HepG2 (cell line): ENCODE measurements at regions not wholly inside any gene's neighbourhood (a gene's known extent, or its start where the extent isn't known, plus 50 kb on each side); places are given as distances from the start of the nearest gene placed in this dataset.

Experiments used
- ATAC-seq: fragments of 200-7000 bp; cut with Tn5 transposase; 3 replicates; pipeline ENCODE4 v1.9.1; 2020; ENCODE audit warnings: mild to moderate bottlenecking, moderate library complexity
- BruUV-seq: library from RNA; stranded (reverse); fragments of 400-500 nt; replicated peaks from 2 replicates; lab custom pipeline; 2021; lab: Mats Ljungman, UMichigan
- CTCF ChIA-PET: fragments of 300-600 bp; formaldehyde crosslinking; extraction: SDS; loops from one replicate; lab custom pipeline; 2021; ENCODE audit warnings: low total read pairs, inconsistent platforms, low intra/inter-chr PET ratio; lab: Yijun Ruan, JAX
- POLR2A ChIA-PET: fragments of 350-600 bp; sonication (Branson Sonifier 250); formaldehyde crosslinking; loops from one replicate; lab custom pipeline; 2020; ENCODE audit warnings: antibody characterized with exemption, inconsistent platforms; lab: Yijun Ruan, JAX
- DNase-seq: peaks from one replicate; pipeline ENCODE4 v3.0.0-alpha.2; 2015; ENCODE audit warnings: low spot score
- FAIRE-seq: peaks from 3 replicates; lab custom pipeline; 2011; peaks lifted over from hg19 to GRCh38; lab: Jason Lieb, UNC
- H2AFZ ChIP-seq: one replicate; pipeline ENCODE4 v1.6.1; 2011; ENCODE audit warnings: low read length, inconsistent platforms
- H3K27ac ChIP-seq: fragments of 300-600 bp; 3 replicates; pipeline ENCODE4 v1.8.0; 2011; ENCODE audit warnings: mixed run types, mild to moderate bottlenecking, mixed read lengths, low read length, inconsistent platforms; ENCODE audit not compliant: insufficient read depth; ENCODE audit errors: extremely low read length
- H3K27me3 ChIP-seq, 2 experiments: fragments of 200-600 bp in 1 of 2; 2 replicates in 1 of 2; 3 replicates in 1 of 2; pipeline versions ENCODE4 v1.6.0 to v1.8.0; 2011; ENCODE audit warnings: low read length in 2 of 2, mild to moderate bottlenecking in 2 of 2, moderate library complexity in 2 of 2, inconsistent platforms in 1 of 2; ENCODE audit not compliant: insufficient read depth in 2 of 2, control insufficient read depth in 1 of 2
- H3K36me3 ChIP-seq, 2 experiments: fragments of 200-600 bp in 1 of 2; replicated peaks in 1 of 2; 2 replicates in 1 of 2; 3 replicates in 1 of 2; pipeline versions ENCODE4 v1.5.1 to v1.8.0; 2011; ENCODE audit warnings: low read length in 2 of 2, inconsistent platforms in 1 of 2; ENCODE audit not compliant: insufficient read depth in 2 of 2, control insufficient read depth in 1 of 2
- H3K4me1 ChIP-seq: 2 replicates; pipeline ENCODE4 v1.5.1; 2012; ENCODE audit warnings: low read length, inconsistent platforms; ENCODE audit not compliant: insufficient read depth
- H3K4me2 ChIP-seq: 2 replicates; pipeline ENCODE4 v1.6.0; 2011; ENCODE audit warnings: low read depth, low read length, inconsistent platforms
- H3K4me3 ChIP-seq, 3 experiments: fragments of 200-600 bp in 1 of 3; sonication (generic), shearing (Covaris generic) in 1 of 3; replicated peaks in 1 of 3; 2 replicates each; pipeline ENCODE4 v1.5.1; 2011 to 2016; ENCODE audit warnings: low read length in 3 of 3, inconsistent platforms in 2 of 3, low read depth in 2 of 3, mild to moderate bottlenecking in 2 of 3, control low read depth in 1 of 3, mixed read lengths in 1 of 3; ENCODE audit not compliant: insufficient read depth in 1 of 3
- H3K79me2 ChIP-seq: one replicate; pipeline ENCODE4 v1.6.1; 2011; ENCODE audit warnings: low read length, inconsistent platforms; ENCODE audit not compliant: insufficient read depth
- H3K9ac ChIP-seq: 2 replicates; pipeline ENCODE4 v1.6.0; 2011; ENCODE audit warnings: mild to moderate bottlenecking, low read depth, low read length, inconsistent platforms; ENCODE audit not compliant: insufficient read depth
- H3K9me3 ChIP-seq: 2 replicates; pipeline ENCODE4 v1.5.1; 2012; ENCODE audit warnings: mild to moderate bottlenecking, low read length
- H4K20me1 ChIP-seq: 2 replicates; pipeline ENCODE4 v1.6.0; 2011; ENCODE audit warnings: inconsistent platforms, mild to moderate bottlenecking, low read length, moderate library complexity; ENCODE audit not compliant: insufficient read depth
- CREB1 ChIP-seq, 2 experiments: fragments of 450-650 bp in 1 of 2; IDR thresholded peaks; 2 replicates each; pipeline ENCODE4 v1.6.1; 2016 to 2017; ENCODE audit warnings: control low read depth in 1 of 2, mild to moderate bottlenecking in 1 of 2, missing compliant biosample characterization in 1 of 2, missing genetic modification characterization in 1 of 2
- FOXO1 ChIP-seq: sonication (generic); formaldehyde crosslinking; IDR thresholded peaks from 2 replicates; pipeline ENCODE4 v1.4.0; 2020; ENCODE audit warnings: missing genetic modification reagents
- KDM6A ChIP-seq: IDR thresholded peaks from 2 replicates; pipeline ENCODE4 v1.6.1; 2016; ENCODE audit warnings: low read depth
- REXO4 ChIP-seq: sonication (generic); formaldehyde crosslinking; IDR thresholded peaks from 2 replicates; pipeline ENCODE4 v1.8.0; 2022; ENCODE audit warnings: missing genetic modification reagents, mild to moderate bottlenecking, borderline replicate concordance
- ZNF672 ChIP-seq: sonication (generic); formaldehyde crosslinking; IDR thresholded peaks from 2 replicates; pipeline ENCODE4 v1.8.1; 2022; ENCODE audit warnings: missing genetic modification reagents
- WGBS: methylation state at CpG from one replicate; pipeline ENCODE4 v1.1.6; 2017; ENCODE audit warnings: low lambda C conversion rate; 5-methylcytosine and 5-hydroxymethylcytosine counted together
- in situ Hi-C: cut with HindIII; loops from 2 replicates; pipeline ENCODE4 v1.10.0; 2017; ENCODE audit warnings: low pct_unique_long_range_greater_than_20kb; ENCODE audit not compliant: extremely low pct_ligation_motif_present
- intact Hi-C: fragments of 100-400 bp; cut with micrococcal nuclease; formaldehyde crosslinking; loops from one replicate; pipeline ENCODE4 v1.10.0; 2022; ENCODE audit not compliant: unreplicated experiment
- TF ChIP-seq, protein P1 (sequence below): sonication (generic); formaldehyde crosslinking; IDR thresholded peaks from 2 replicates; pipeline ENCODE4 v1.8.0; 2022; ENCODE audit warnings: missing genetic modification reagents, mild to moderate bottlenecking, inconsistent platforms, borderline replicate concordance

DNA sequence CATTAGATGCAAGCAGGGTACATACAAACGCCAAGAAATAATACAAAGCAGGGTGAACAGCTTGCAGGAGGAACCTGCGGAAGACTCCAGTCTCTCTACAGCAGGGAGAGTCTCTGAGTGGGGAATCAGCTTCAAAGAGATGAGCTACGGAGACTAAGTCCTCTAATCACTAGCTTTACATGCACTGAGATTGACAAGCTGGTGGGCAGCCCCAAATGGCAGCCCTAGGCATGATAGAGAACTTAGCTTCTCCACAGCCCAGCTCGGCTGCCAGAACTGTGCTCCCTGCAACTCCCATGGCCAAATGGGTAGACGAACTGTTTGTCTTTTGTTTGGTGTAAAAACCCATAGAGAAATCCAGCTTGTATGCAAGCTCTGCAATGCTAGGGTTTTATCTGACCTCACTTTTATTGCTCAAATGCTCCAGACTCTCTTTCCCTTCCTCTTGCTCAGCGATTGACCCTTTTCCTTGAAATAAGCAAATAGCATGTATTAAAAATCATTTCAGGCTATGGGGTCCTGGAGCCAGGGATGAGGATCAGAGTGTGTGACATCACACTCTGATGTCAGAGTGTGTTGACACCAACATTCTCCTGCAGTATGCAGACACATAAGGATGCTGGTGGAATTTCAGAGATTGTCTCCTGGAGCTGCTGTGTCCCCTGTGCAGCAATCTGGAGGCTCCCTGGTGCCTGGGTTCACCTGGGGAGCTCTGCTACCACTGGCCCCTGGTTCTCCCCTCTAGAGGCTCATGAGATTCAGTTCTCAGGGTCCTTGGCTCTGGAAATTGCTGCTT lies 238.5 kb downstream of the TTLL7 start:
- in situ Hi-C loops (no loop called here), intact Hi-C loops (no loop called here)
- H3K79me2 ChIP-seq, result no peaks in the 10 kb centered on the region
- H3K4me2 ChIP-seq, result no peak overlapping the region
- H3K9me3 ChIP-seq, result 0 out of 2 replicates have a peak, but pooled peaks cover 13% of the 10 kb centered on the region
- DNase-seq (no peak), FAIRE-seq (no peak), ATAC-seq (no peak)
- no peak overlapping the region for H3K27ac ChIP-seq
- no peak overlapping the region for H3K9ac ChIP-seq
- no peaks in the 10 kb centered on the region for H3K36me3 ChIP-seq
- POLR2A ChIA-PET, result no interaction called here
- 33% methylated on average over 6 of the region's 6 CpGs for WGBS
- TF ChIP-seq KDM6A (CRISPR knock-in tag) (no peak), CREB1 (IDR thresholded peaks at IDR 0.05) (0 out of 2 replicates have a peak, but pooled peaks have one; percentile 41), CREB1 (CRISPR knock-in tag; IDR thresholded peaks at IDR 0.05) (no peak)
- TF ChIP-seq, protein P1, sequence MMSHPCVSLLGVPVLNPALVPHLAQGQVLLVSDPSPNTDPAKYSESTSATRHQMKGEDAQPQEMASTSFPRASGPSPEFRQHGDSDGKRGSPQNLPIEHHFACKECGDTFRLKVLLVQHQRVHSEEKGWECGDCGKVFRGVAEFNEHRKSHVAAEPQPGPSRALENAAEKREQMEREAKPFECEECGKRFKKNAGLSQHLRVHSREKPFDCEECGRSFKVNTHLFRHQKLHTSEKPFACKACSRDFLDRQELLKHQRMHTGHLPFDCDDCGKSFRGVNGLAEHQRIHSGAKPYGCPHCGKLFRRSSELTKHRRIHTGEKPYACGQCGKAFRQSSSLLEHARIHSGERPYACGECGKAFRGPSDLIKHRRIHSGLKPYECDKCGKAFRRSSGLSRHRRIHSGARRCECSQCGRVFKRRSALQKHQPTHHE, result no peak
- no peaks in the 10 kb centered on the region for H4K20me1 ChIP-seq
- CTCF ChIA-PET, result no interaction called here
- H3K27me3 ChIP-seq, result no peaks in the 10 kb centered on the region
- no TSS peak for BruUV-seq
- peaks cover 21% of the 10 kb centered on the region for H3K4me1 ChIP-seq
- no peak overlapping the region for H2AFZ ChIP-seq
- H3K4me3 ChIP-seq, result no peak overlapping the region

DNA sequence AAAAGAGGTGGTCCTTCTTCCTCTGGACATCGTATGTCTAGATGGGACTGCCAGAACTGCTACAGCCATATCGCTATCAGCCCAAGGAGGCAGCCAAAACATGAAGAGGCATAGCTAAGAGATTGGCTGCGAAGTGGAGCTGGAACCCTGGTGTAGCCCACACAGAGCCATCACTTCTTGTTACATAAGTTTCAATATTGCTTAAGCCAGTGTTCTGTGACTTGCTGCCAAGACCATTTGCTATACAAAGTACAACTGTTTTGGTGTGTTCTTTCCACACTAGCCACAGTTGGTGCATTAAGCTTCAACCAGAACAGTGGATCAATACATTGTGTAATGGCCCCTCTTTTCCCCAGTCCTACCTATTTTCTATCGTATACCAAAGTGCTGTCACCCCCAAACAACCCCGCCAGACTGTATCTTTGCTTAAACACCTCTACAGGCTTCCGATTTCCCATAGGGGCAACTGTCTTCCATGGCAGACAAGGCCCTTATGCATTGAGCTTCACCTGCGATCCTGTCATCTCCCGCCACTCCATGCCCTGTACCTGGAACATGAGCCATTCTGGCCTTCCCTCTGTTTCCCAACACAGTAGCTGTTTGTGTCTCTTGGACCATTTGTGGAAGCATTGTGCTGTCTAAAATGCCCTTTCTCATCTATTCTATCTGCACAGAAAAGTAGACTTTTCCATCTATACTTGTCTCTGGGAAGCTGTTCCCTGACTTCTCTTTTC lies 241.8 kb downstream of the TTLL7 start:
- Histone ChIP-seq H3K4me2 (no peak overlapping the region), H3K4me3 (no peak overlapping the region), H3K9ac (no peak overlapping the region), H3K9me3 (peaks cover 14% of the 10 kb centered on the region; the same call in 1 of the 2 replicates), H3K79me2 (no peaks in the 10 kb centered on the region), H3K27me3 (no peaks in the 10 kb centered on the region), H4K20me1 (no peaks in the 10 kb centered on the region), H2AFZ (no peak overlapping the region), H3K36me3 (no peaks in the 10 kb centered on the region), H3K4me1 (0 out of 2 replicates have a peak, but pooled peaks cover 7% of the 10 kb centered on the region), H3K27ac (no peak overlapping the region)
- FAIRE-seq (no peak), ATAC-seq (no peak), DNase-seq (no peak)
- WGBS, result 56% methylated on average over 7 of the region's 8 CpGs
- BruUV-seq, result no TSS peak
- in situ Hi-C loops (no loop called here), intact Hi-C loops (no loop called here)
- ChIA-PET POLR2A (no interaction called here), CTCF (no interaction called here)
- TF ChIP-seq FOXO1 (CRISPR knock-in tag), result no peak
- no peak for TF ChIP-seq ZNF672 (CRISPR knock-in tag)
- no peak for TF ChIP-seq REXO4
